CD4-positive, alpha-beta T cell treated with Interleukin-12 subunit alpha and Interleukin-12 subunit beta, for 1 hour (primary cell): ENCODE measurements at regions not wholly inside any gene's neighbourhood (a gene's known extent, or its start where the extent isn't known, plus 50 kb on each side); places are given as distances from the start of the nearest gene placed in this dataset.

Experiments used
- DNase-seq: peaks from one replicate; pipeline ENCODE4 v3.0.0-alpha.2; 2020

GRCh38 chr2:53445383-53446070, 322.1 kb upstream of the CHAC2 start:
- no peak for DNase-seq

- no peak for DNase-seq
Observed at GRCh38 chr2:53442783-53443182, 324.8 kb upstream of the CHAC2 start.

- DNase-seq, result no peak
Observed at GRCh38 chr2:53442093-53442492, 325.5 kb upstream of the CHAC2 start.

- DNase-seq, result no peak
Observed at GRCh38 chr2:53438692-53439091, 328.9 kb upstream of the CHAC2 start.

GRCh38 chr2:53438100-53438499, 329.5 kb upstream of the CHAC2 start:
- no peak for DNase-seq

GRCh38 chr2:53437371-53437770, 330.2 kb upstream of the CHAC2 start:
- no peak for DNase-seq

GRCh38 chr2:53436882-53437281, 330.7 kb upstream of the CHAC2 start:
- no peak for DNase-seq

- DNase-seq, result no peak
Observed at GRCh38 chr2:53435610-53436009, 332.0 kb upstream of the CHAC2 start.

- DNase-seq, result no peak
Observed at GRCh38 chr2:53434466-53434865, 333.1 kb upstream of the CHAC2 start.

- no peak for DNase-seq
Observed at GRCh38 chr2:53432936-53433335, 334.7 kb upstream of the CHAC2 start.

- no peak for DNase-seq
Observed at GRCh38 chr2:53429901-53430300, 337.7 kb upstream of the CHAC2 start.

GRCh38 chr2:53424902-53425301, 342.7 kb upstream of the CHAC2 start:
- DNase-seq, result no peak

- no peak for DNase-seq
Observed at GRCh38 chr2:53423465-53423864, 344.1 kb upstream of the CHAC2 start.

- DNase-seq, result no peak
Observed at GRCh38 chr2:53422979-53423378, 344.6 kb upstream of the CHAC2 start.

- no peak for DNase-seq
Observed at GRCh38 chr2:53417385-53417784, 350.2 kb upstream of the CHAC2 start.

- no peak for DNase-seq
Observed at GRCh38 chr2:53407363-53408080, 360.1 kb upstream of the CHAC2 start.

- DNase-seq, result no peak
Observed at GRCh38 chr2:53403792-53404413, 363.7 kb upstream of the CHAC2 start.

GRCh38 chr2:53397085-53397484, 370.5 kb upstream of the CHAC2 start:
- no peak for DNase-seq

GRCh38 chr2:53381271-53381670, 386.3 kb upstream of the CHAC2 start:
- no peak for DNase-seq

- no peak for DNase-seq
Observed at GRCh38 chr2:53379547-53379946, 388.1 kb upstream of the CHAC2 start.

- DNase-seq, result no peak
Observed at GRCh38 chr2:53378791-53379190, 388.8 kb upstream of the CHAC2 start.

- no peak for DNase-seq
Observed at GRCh38 chr2:53373126-53373525, 394.5 kb upstream of the CHAC2 start.

- DNase-seq, result no peak
Observed at GRCh38 chr2:53366543-53366942, 401.1 kb upstream of the CHAC2 start.

- DNase-seq, result no peak
Observed at GRCh38 chr2:53362934-53363333, 404.7 kb upstream of the CHAC2 start.
